GM12878 (cell line): ENCODE measurements at regions not wholly inside any gene's neighbourhood (a gene's known extent, or its start where the extent isn't known, plus 50 kb on each side); places are given as distances from the start of the nearest gene placed in this dataset.

Experiments
- ATAC-seq: fragments of 200-7000 bp; cut with Tn5 transposase; 3 replicates; pipeline ENCODE4 v1.9.1; 2020; ENCODE audit warnings: mild to moderate bottlenecking, moderate library complexity
- BruUV-seq: library from RNA; stranded (reverse); fragments of 400-500 nt; replicated peaks from 2 replicates; lab custom pipeline; 2021; lab: Mats Ljungman, UMichigan
- CTCF ChIA-PET: fragments of 300-600 bp; sonication (Branson Sonifier 250); formaldehyde crosslinking; extraction: SDS; loops from one replicate; lab custom pipeline; 2021; ENCODE audit warnings: inconsistent platforms; lab: Yijun Ruan, JAX
- POLR2A ChIA-PET: fragments of 350-600 bp; formaldehyde crosslinking; extraction: SDS; loops from one replicate; lab custom pipeline; 2021; ENCODE audit warnings: inconsistent platforms; lab: Charles Lee
- RAD21 ChIA-PET: fragments of 300-600 bp; sonication (Branson Sonifier 250); formaldehyde crosslinking; loops from one replicate; lab custom pipeline; 2023; ENCODE audit warnings: antibody characterized with exemption; ENCODE audit not compliant: unreplicated experiment; lab: Charles Lee
- SMC1A ChIA-PET: fragments of 300-600 bp; sonication (Branson Sonifier 250); formaldehyde crosslinking; loops from one replicate; lab custom pipeline; 2023; ENCODE audit not compliant: unreplicated experiment, uncharacterized antibody; lab: Charles Lee
- DNase-seq: peaks from one replicate; pipeline ENCODE4 v3.0.0-alpha.2; 2011; ENCODE audit warnings: low read depth, low spot score
- FAIRE-seq: peaks from 3 replicates; lab custom pipeline; 2011; peaks lifted over from hg19 to GRCh38; lab: Jason Lieb, UNC
- H2AFZ ChIP-seq: 2 replicates; pipeline ENCODE4 v1.6.0; 2011; ENCODE audit warnings: low read depth, low read length, control low read depth; ENCODE audit not compliant: control insufficient read depth
- H3K27ac ChIP-seq: 2 replicates; pipeline ENCODE4 v1.5.1; 2011; ENCODE audit warnings: control low read depth; ENCODE audit not compliant: control insufficient read depth, insufficient read depth
- H3K27me3 ChIP-seq, 2 experiments: replicated peaks in 1 of 2; 2 replicates each; pipeline versions ENCODE4 v1.6.0 to v1.6.1; 2011; ENCODE audit warnings: low read length in 1 of 2; ENCODE audit not compliant: control insufficient read depth in 2 of 2, insufficient read depth in 2 of 2
- H3K36me3 ChIP-seq, 2 experiments: 2 replicates each; pipeline ENCODE4 v1.5.1; 2011; ENCODE audit warnings: low read length in 1 of 2; ENCODE audit not compliant: control insufficient read depth in 2 of 2, insufficient read depth in 2 of 2
- H3K4me1 ChIP-seq: 2 replicates; pipeline ENCODE4 v1.6.1; 2011; ENCODE audit warnings: mild to moderate bottlenecking, low read length, moderate library complexity, mixed read lengths; ENCODE audit not compliant: control insufficient read depth, insufficient read depth
- H3K4me2 ChIP-seq: 2 replicates; pipeline ENCODE4 v1.6.0; 2011; ENCODE audit warnings: control low read depth; ENCODE audit not compliant: control insufficient read depth, insufficient read depth
- H3K4me3 ChIP-seq: fragments of 200-600 bp; sonication (generic); 2 replicates; pipeline ENCODE4 v1.5.1; 2016
- H3K79me2 ChIP-seq: 2 replicates; pipeline ENCODE4 v1.6.0; 2011; ENCODE audit warnings: low read length; ENCODE audit not compliant: control insufficient read depth, insufficient read depth
- H3K9ac ChIP-seq: 2 replicates; pipeline ENCODE4 v1.8.0; 2011; ENCODE audit warnings: low read length, control low read depth, mixed read lengths; ENCODE audit not compliant: control insufficient read depth, insufficient read depth
- H3K9me3 ChIP-seq: replicated peaks from 3 replicates; pipeline ENCODE4 v1.5.1; 2011; ENCODE audit warnings: mild to moderate bottlenecking, low read length; ENCODE audit not compliant: control insufficient read depth, insufficient read depth
- H4K20me1 ChIP-seq: 2 replicates; pipeline ENCODE4 v1.6.0; 2011; ENCODE audit not compliant: control insufficient read depth, insufficient read depth
- ATF7 ChIP-seq: fragments of 450-650 bp; IDR thresholded peaks from 2 replicates; pipeline ENCODE4 v1.6.1; 2016; ENCODE audit warnings: low read depth, mild to moderate bottlenecking
- CBX5 ChIP-seq: sonication (generic); IDR thresholded peaks from 2 replicates; pipeline ENCODE4 v1.6.1; 2016; ENCODE audit warnings: low read depth, moderate library complexity, mild to moderate bottlenecking, inconsistent platforms
- ELK1 ChIP-seq: IDR thresholded peaks from 2 replicates; pipeline ENCODE4 v1.6.1; 2012; ENCODE audit warnings: low read depth, low read length, improper control_type of control experiment
- EZH2 ChIP-seq: IDR thresholded peaks from 2 replicates; pipeline ENCODE4 v1.6.1; 2012; ENCODE audit warnings: low read depth, mild to moderate bottlenecking, control low read depth, inconsistent platforms, low read length, borderline replicate concordance; ENCODE audit not compliant: control insufficient read depth
- FOS ChIP-seq: IDR thresholded peaks from 3 replicates; pipeline ENCODE4 v1.6.1; 2011; ENCODE audit warnings: borderline replicate concordance; ENCODE audit not compliant: insufficient read length; ENCODE audit errors: extremely low read depth
- GABPA ChIP-seq: IDR thresholded peaks from 2 replicates; pipeline ENCODE4 v1.6.1; 2014; ENCODE audit warnings: antibody characterized with exemption, low read depth, mild to moderate bottlenecking, inconsistent platforms
- HCFC1 ChIP-seq: fragments of 150-350 bp; IDR thresholded peaks from 2 replicates; pipeline ENCODE4 v1.6.1; 2014; ENCODE audit warnings: low read length
- IKZF2 ChIP-seq, 2 experiments: fragments of 450-650 bp; IDR thresholded peaks; 2 replicates each; pipeline ENCODE4 v1.6.1; 2017; ENCODE audit warnings: mild to moderate bottlenecking in 2 of 2, moderate library complexity in 2 of 2
- NFXL1 ChIP-seq: fragments of 450-650 bp; IDR thresholded peaks from 2 replicates; pipeline ENCODE4 v1.6.1; 2017; ENCODE audit warnings: antibody characterized with exemption, mild to moderate bottlenecking, borderline replicate concordance
- PAX8 ChIP-seq: fragments of 450-650 bp; IDR thresholded peaks from 2 replicates; pipeline ENCODE4 v1.6.1; 2017; ENCODE audit warnings: mild to moderate bottlenecking, moderate library complexity
- POLR2AphosphoS2 ChIP-seq: IDR thresholded peaks from 2 replicates; pipeline ENCODE4 v1.6.1; 2011; ENCODE audit warnings: low read depth, mild to moderate bottlenecking, low read length, improper control_type of control experiment, moderate library complexity
- RAD51 ChIP-seq: fragments of 450-650 bp; IDR thresholded peaks from 2 replicates; pipeline ENCODE4 v1.6.1; 2016; ENCODE audit warnings: moderate library complexity, mild to moderate bottlenecking, inconsistent platforms
- SMAD5 ChIP-seq: IDR thresholded peaks from 2 replicates; pipeline ENCODE4 v1.6.1; 2016; ENCODE audit warnings: antibody characterized with exemption, low read depth
- SREBF1 ChIP-seq: IDR thresholded peaks from 2 replicates; pipeline ENCODE4 v1.6.1; 2012; ENCODE audit warnings: mild to moderate bottlenecking, low read length
- SRF ChIP-seq, 2 experiments: IDR thresholded peaks; 2 replicates each; pipeline ENCODE4 v1.6.1; 2011; ENCODE audit warnings: low read depth in 2 of 2, low read length in 2 of 2, mild to moderate bottlenecking in 1 of 2, moderate library complexity in 1 of 2
- STAT3 ChIP-seq: IDR thresholded peaks from 2 replicates; pipeline ENCODE4 v1.6.1; 2011; ENCODE audit warnings: low read depth, low read length, improper control_type of control experiment
- TCF3 ChIP-seq: IDR thresholded peaks from 2 replicates; pipeline ENCODE4 v1.6.1; 2012; ENCODE audit warnings: low read depth, mild to moderate bottlenecking, low read length, borderline replicate concordance; ENCODE audit not compliant: insufficient read depth
- ZNF207 ChIP-seq: fragments of 450-650 bp; IDR thresholded peaks from 2 replicates; pipeline ENCODE4 v1.6.1; 2014; ENCODE audit warnings: antibody characterized with exemption, mild to moderate bottlenecking, borderline replicate concordance
- ZNF217 ChIP-seq: fragments of 450-650 bp; IDR thresholded peaks from 2 replicates; pipeline ENCODE4 v1.6.1; 2017; ENCODE audit warnings: antibody characterized with exemption, mild to moderate bottlenecking
- WGBS: methylation state at CpG from one replicate; pipeline ENCODE4 v1.1.6; 2016; ENCODE audit warnings: low lambda C conversion rate; ENCODE audit not compliant: insufficient replicate concordance, insufficient coverage; ENCODE audit errors: missing lambda C conversion rate; 5-methylcytosine and 5-hydroxymethylcytosine counted together
- in situ Hi-C: fragments of 300-500 bp; cut with MboI; formaldehyde crosslinking; loops from 9 replicates; pipeline ENCODE4 v1.14.3; 2018; ENCODE audit warnings: mixed read lengths
- intact Hi-C: fragments of 100-400 bp; cut with micrococcal nuclease; formaldehyde crosslinking; loops from one replicate; pipeline ENCODE4 v1.14.2; 2022; ENCODE audit not compliant: unreplicated experiment
- TF ChIP-seq, protein P1 (sequence below): IDR thresholded peaks from 2 replicates; pipeline ENCODE4 v1.6.1; 2012; ENCODE audit warnings: improper control_type of control experiment, low read depth, low read length; ENCODE audit not compliant: insufficient replicate concordance

GRCh38 chr7:8363407-8364015, 69.9 kb upstream of the NXPH1 start:
- no peaks in the 10 kb centered on the region for H3K36me3 ChIP-seq
- no peaks in the 10 kb centered on the region for H3K4me1 ChIP-seq
- TF ChIP-seq TCF3 (no peak), RAD51 (no peak), SREBF1 (no peak), GABPA (no peak), NFXL1 (no peak), SRF (IDR thresholded peaks at IDR 0.05; ENCODE audit: low read depth in 2 of 2, low read length in 2 of 2) (no peak), CBX5 (no peak), ATF7 (no peak), STAT3 (no peak), HCFC1 (no peak), ZNF217 (no peak), ELK1 (no peak), SMAD5 (no peak), ZNF207 (no peak), PAX8 (no peak), IKZF2 (IDR thresholded peaks at IDR 0.05) (no peak), EZH2 (no peak), POLR2AphosphoS2 (no peak), FOS (no peak)
- TF ChIP-seq, protein P1, sequence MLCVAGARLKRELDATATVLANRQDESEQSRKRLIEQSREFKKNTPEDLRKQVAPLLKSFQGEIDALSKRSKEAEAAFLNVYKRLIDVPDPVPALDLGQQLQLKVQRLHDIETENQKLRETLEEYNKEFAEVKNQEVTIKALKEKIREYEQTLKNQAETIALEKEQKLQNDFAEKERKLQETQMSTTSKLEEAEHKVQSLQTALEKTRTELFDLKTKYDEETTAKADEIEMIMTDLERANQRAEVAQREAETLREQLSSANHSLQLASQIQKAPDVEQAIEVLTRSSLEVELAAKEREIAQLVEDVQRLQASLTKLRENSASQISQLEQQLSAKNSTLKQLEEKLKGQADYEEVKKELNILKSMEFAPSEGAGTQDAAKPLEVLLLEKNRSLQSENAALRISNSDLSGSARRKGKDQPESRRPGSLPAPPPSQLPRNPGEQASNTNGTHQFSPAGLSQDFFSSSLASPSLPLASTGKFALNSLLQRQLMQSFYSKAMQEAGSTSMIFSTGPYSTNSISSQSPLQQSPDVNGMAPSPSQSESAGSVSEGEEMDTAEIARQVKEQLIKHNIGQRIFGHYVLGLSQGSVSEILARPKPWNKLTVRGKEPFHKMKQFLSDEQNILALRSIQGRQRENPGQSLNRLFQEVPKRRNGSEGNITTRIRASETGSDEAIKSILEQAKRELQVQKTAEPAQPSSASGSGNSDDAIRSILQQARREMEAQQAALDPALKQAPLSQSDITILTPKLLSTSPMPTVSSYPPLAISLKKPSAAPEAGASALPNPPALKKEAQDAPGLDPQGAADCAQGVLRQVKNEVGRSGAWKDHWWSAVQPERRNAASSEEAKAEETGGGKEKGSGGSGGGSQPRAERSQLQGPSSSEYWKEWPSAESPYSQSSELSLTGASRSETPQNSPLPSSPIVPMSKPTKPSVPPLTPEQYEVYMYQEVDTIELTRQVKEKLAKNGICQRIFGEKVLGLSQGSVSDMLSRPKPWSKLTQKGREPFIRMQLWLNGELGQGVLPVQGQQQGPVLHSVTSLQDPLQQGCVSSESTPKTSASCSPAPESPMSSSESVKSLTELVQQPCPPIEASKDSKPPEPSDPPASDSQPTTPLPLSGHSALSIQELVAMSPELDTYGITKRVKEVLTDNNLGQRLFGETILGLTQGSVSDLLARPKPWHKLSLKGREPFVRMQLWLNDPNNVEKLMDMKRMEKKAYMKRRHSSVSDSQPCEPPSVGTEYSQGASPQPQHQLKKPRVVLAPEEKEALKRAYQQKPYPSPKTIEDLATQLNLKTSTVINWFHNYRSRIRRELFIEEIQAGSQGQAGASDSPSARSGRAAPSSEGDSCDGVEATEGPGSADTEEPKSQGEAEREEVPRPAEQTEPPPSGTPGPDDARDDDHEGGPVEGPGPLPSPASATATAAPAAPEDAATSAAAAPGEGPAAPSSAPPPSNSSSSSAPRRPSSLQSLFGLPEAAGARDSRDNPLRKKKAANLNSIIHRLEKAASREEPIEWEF: no peak
- ChIA-PET POLR2A (no interaction called here), RAD21 (interaction anchor here (0.8 kb wide), 1 partner anchor 86 kb away, joined by 3 read pairs; no protein-coding TSS in a partner anchor), SMC1A (interaction anchor here (0.9 to 1.7 kb wide), 4 partner anchors 19 to 68 kb away, joined by 3 to 4 read pairs (median 3); no protein-coding TSS in a partner anchor), CTCF (interaction anchor here (1.1 to 1.3 kb wide), 3 partner anchors 16 to 939 kb away, joined by 3 to 6 read pairs (median 3); no protein-coding TSS in a partner anchor)
- no peak overlapping the region for H3K4me3 ChIP-seq
- no peak overlapping the region for H3K27ac ChIP-seq
- no peaks in the 10 kb centered on the region for H3K79me2 ChIP-seq
- H2AFZ ChIP-seq: no peak overlapping the region
- in situ Hi-C loops (no loop called here), intact Hi-C loops (no loop called here)
- H3K4me2 ChIP-seq: no peak overlapping the region
- no peaks in the 10 kb centered on the region for H4K20me1 ChIP-seq
- 66% methylated on average over 3 of the region's 3 CpGs for WGBS
- no peaks in the 10 kb centered on the region for H3K9me3 ChIP-seq
- BruUV-seq: no TSS peak
- ATAC-seq (no peak; the same call in 2 of the 3 replicates), DNase-seq (no peak), FAIRE-seq (no peak)
- no peaks in the 10 kb centered on the region for H3K27me3 ChIP-seq
- H3K9ac ChIP-seq: no peak overlapping the region
